ENCODE measurements at regions not wholly inside any gene's neighbourhood (a gene's known extent, or its start where the extent isn't known, plus 50 kb on each side); places are given as distances from the start of the nearest gene placed in this dataset.
"Not testable (repeated sequence)": the region's sequence is repeated elsewhere in the genome, so short reads cannot be mapped to it uniquely, and the experiment has no call there.

- FAIRE-seq: no peak
- DNase-seq (ENCODE audit: insufficient read length, low spot score): no peak
Measured at GRCh38 chr5:84752780-84753179, 368.1 kb upstream of the EDIL3 start.

GRCh38 chr5:84748313-84748712 is 363.6 kb upstream of the EDIL3 start:
- TF ChIP-seq CTCF (IDR thresholded peaks at IDR 0.05; ENCODE audit: insufficient read depth, missing control alignments): no peak
- DNase-seq (ENCODE audit: insufficient read length, low spot score) (no peak), FAIRE-seq (no peak)

More at GRCh38 chr5:84752780-84753179, 368.1 kb upstream of the EDIL3 start:
- no peak for TF ChIP-seq CTCF (IDR thresholded peaks at IDR 0.05; ENCODE audit: insufficient read depth, missing control alignments)

- FAIRE-seq; DNase-seq (ENCODE audit: insufficient read length, low spot score): not testable (repeated sequence)
Measured at GRCh38 chr5:84746280-84746679, 361.6 kb upstream of the EDIL3 start.

- no peak for FAIRE-seq
- TF ChIP-seq CTCF (IDR thresholded peaks at IDR 0.05; ENCODE audit: insufficient read depth, missing control alignments): no peak
- no peak for DNase-seq (ENCODE audit: insufficient read length, low spot score)
Measured at GRCh38 chr5:84741056-84741455, 356.4 kb upstream of the EDIL3 start.

GRCh38 chr5:84729326-84729725 is 344.6 kb upstream of the EDIL3 start:
- DNase-seq (ENCODE audit: insufficient read length, low spot score): no peak

GRCh38 chr5:84727708-84728107 is 343.0 kb upstream of the EDIL3 start:
- FAIRE-seq (no peak), DNase-seq (ENCODE audit: insufficient read length, low spot score) (no peak)
- TF ChIP-seq CTCF (IDR thresholded peaks at IDR 0.05; ENCODE audit: insufficient read depth, missing control alignments): no peak

More at GRCh38 chr5:84729326-84729725, 344.6 kb upstream of the EDIL3 start:
- TF ChIP-seq CTCF (IDR thresholded peaks at IDR 0.05; ENCODE audit: insufficient read depth, missing control alignments): no peak
- FAIRE-seq: no peak

- FAIRE-seq: no peak
- DNase-seq (ENCODE audit: insufficient read length, low spot score): no peak
- no peak for TF ChIP-seq CTCF (IDR thresholded peaks at IDR 0.05; ENCODE audit: insufficient read depth, missing control alignments)
Measured at GRCh38 chr5:84725946-84726570, 341.4 kb upstream of the EDIL3 start.

- no peak for TF ChIP-seq CTCF (IDR thresholded peaks at IDR 0.05; ENCODE audit: insufficient read depth, missing control alignments)
- FAIRE-seq: no peak
- DNase-seq (ENCODE audit: insufficient read length, low spot score): no peak
Measured at GRCh38 chr5:84724683-84725082, 340.0 kb upstream of the EDIL3 start.
